Gastrocnemius medialis (tissue), 4 donors: ENCODE measurements at regions not wholly inside any gene's neighbourhood (a gene's known extent, or its start where the extent isn't known, plus 50 kb on each side); places are given as distances from the start of the nearest gene placed in this dataset.

ENCODE experiments used
- ATAC-seq, 2 donors: fragments of 150-250 bp; one replicate each; pipeline ENCODE4 v1.9.1; 2016
- DNase-seq, 2 donors: peaks; one replicate each; pipeline ENCODE4 v3.0.0-alpha.2; 2019
- H3K27ac ChIP-seq, 4 donors: fragments of 200-600 bp; sonication (generic); 1 replicate in 1 of 4; 2 replicates in 3 of 4; pipeline ENCODE4 v1.5.1; 2016 to 2018; ENCODE audit warnings: mild to moderate bottlenecking in 2 of 4, moderate library complexity in 1 of 4
- H3K27me3 ChIP-seq, 3 donors: fragments of 200-600 bp; sonication (generic) in 2 of 3; 1 replicate in 1 of 3; 2 replicates in 2 of 3; pipeline versions ENCODE4 v1.5.1 to v1.6.0; 2016 to 2019; ENCODE audit warnings: mild to moderate bottlenecking in 1 of 3, moderate library complexity in 1 of 3
- H3K36me3 ChIP-seq, 2 donors: fragments of 200-600 bp; sonication (generic) in 1 of 2; one replicate each; pipeline ENCODE4 v1.5.1; 2017 to 2018
- H3K4me1 ChIP-seq, 2 donors: fragments of 200-600 bp; sonication (generic) in 1 of 2; one replicate each; pipeline ENCODE4 v1.5.1; 2016 to 2017; ENCODE audit warnings: mild to moderate bottlenecking in 2 of 2
- H3K4me3 ChIP-seq, 4 donors: fragments of 200-600 bp; sonication (generic) in 3 of 4; 1 replicate in 1 of 4; 2 replicates in 3 of 4; pipeline ENCODE4 v1.5.1; 2016 to 2019; ENCODE audit warnings: mild to moderate bottlenecking in 2 of 4
- H3K9me3 ChIP-seq, 3 donors: fragments of 200-600 bp; sonication (generic) in 2 of 3; 1 replicate in 1 of 3; 2 replicates in 2 of 3; pipeline ENCODE4 v1.5.1; 2016 to 2019
- CTCF ChIP-seq, 5 experiments: fragments of 450-650 bp in 3 of 5; fragments of 200-600 bp in 2 of 5; sonication (generic) in 2 of 5; IDR thresholded peaks in 4 of 5; conservative IDR thresholded peaks in 1 of 5; 1 replicate in 4 of 5; 2 replicates in 1 of 5; pipeline ENCODE4 v1.5.1; 2016 to 2019; ENCODE audit warnings: antibody characterized with exemption in 5 of 5, mild to moderate bottlenecking in 3 of 5, moderate library complexity in 3 of 5
- POLR2A ChIP-seq, 2 donors: fragments of 450-650 bp; IDR thresholded peaks; one replicate each; pipeline ENCODE4 v1.6.1; 2017; ENCODE audit warnings: antibody characterized with exemption in 2 of 2, mild to moderate bottlenecking in 2 of 2, moderate library complexity in 2 of 2
- in situ Hi-C, 4 donors: fragments of 200-750 bp; cut with MboI; loops; one replicate each; pipeline versions ENCODE4 v1.15.0 to v1.8.0; 2017; ENCODE audit warnings: low sequenced_read_pairs in 4 of 4
- intact Hi-C: fragments of 100-400 bp; cut with DNase I; formaldehyde crosslinking; loops from one replicate; pipeline ENCODE4 v1.15.1; 2023; ENCODE audit warnings: low total_unique reads

DNA sequence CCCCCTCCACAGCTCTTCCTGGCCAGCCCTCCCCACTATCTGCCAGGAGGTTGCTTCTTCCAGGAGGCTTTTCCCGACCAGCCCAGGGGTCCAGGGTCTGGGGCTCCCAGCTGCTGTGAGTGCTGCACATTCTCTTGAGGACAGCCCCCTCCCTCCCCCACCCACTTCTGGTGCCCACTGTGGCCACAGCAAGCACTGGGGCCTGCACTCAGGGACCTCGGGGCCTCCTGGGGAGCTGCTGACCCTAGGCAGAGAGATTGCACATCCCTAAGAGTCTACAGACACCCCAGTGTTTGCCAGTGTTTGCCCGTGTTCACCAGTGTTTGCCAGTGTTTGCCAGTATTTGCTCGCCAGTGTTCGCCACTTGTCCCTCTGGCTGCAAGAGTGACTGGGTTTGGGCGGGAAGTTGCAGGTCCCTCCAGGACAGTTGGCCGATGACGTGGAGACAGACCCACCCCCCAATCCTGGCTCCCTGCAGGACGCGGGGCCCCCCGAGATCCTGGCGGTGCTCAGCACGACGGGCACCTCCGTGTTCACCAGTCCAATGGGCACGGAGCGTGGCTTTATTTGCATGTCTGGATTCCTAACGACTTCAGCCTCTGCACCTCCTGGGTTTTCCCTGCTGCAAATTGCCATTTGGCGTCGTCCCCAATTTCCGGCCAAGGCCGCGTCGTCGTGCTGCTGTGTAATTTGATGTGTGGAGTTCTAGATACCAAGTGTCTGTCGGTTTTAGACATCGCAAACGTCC, 87.5 kb upstream of the NKX1-1 start:
- Histone ChIP-seq H3K27me3 (peaks cover 30 to 57% (median 49%) of the 10 kb centered on the region in 3 donors), H3K9me3 (no peaks in the 10 kb centered on the region), H3K4me1 (no peaks in the 10 kb centered on the region), H3K36me3 (no peaks in the 10 kb centered on the region), H3K27ac (no peak overlapping the region), H3K4me3 (no peak overlapping the region)
- in situ Hi-C loops (no loop called here), intact Hi-C loops (no loop called here)
- TF ChIP-seq CTCF (IDR thresholded peaks at IDR 0.05 in 4 of 5, conservative IDR thresholded peaks at IDR 0.05 in 1 of 5) (no peak), POLR2A (IDR thresholded peaks at IDR 0.05) (no peak)
- DNase-seq (no peak), ATAC-seq (no peak)

- no peak overlapping the region for H3K4me3 ChIP-seq
- H3K27me3 ChIP-seq: peaks cover 30 to 65% (median 53%) of the 10 kb centered on the region in 3 donors
- H3K36me3 ChIP-seq: no peaks in the 10 kb centered on the region
- H3K27ac ChIP-seq: no peak overlapping the region
- in situ Hi-C loops (no loop called here), intact Hi-C loops (no loop called here)
- ATAC-seq (no peak), DNase-seq (no peak)
- H3K4me1 ChIP-seq: no peaks in the 10 kb centered on the region
- no peaks in the 10 kb centered on the region for H3K9me3 ChIP-seq
- TF ChIP-seq POLR2A (IDR thresholded peaks at IDR 0.05) (no peak), CTCF (IDR thresholded peaks at IDR 0.05 in 4 of 5, conservative IDR thresholded peaks at IDR 0.05 in 1 of 5) (no peak)
Observed at GRCh38 chr4:1492651-1493539, 86.7 kb upstream of the NKX1-1 start.

DNA sequence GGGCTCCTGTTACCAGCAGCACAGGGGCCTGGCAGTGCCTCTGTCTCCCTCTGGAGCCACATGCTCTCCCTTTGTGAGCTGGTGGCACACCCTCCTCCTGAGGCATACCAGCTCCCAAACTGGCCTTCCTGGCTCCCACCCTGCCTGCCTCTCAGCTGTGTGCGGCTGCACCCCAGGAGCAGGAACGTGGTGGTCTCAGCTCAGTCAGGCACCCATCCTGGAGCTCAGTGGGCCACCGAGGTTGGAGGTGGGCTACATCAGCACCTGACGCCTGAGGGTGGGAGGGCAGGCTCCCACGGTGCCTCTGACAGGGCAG, 85.9 kb upstream of the NKX1-1 start:
- no peaks in the 10 kb centered on the region for H3K9me3 ChIP-seq
- H3K27me3 ChIP-seq: peaks cover 30 to 68% (median 53%) of the 10 kb centered on the region in 3 donors
- intact Hi-C loops: no loop called here
- H3K4me1 ChIP-seq: no peaks in the 10 kb centered on the region
- H3K36me3 ChIP-seq: no peaks in the 10 kb centered on the region
- no peak overlapping the region for H3K27ac ChIP-seq
- ATAC-seq (no peak), DNase-seq (no peak)
- no peak overlapping the region for H3K4me3 ChIP-seq
- TF ChIP-seq CTCF (IDR thresholded peaks at IDR 0.05 in 4 of 5, conservative IDR thresholded peaks at IDR 0.05 in 1 of 5): no peak
- no peak for TF ChIP-seq POLR2A (IDR thresholded peaks at IDR 0.05)
- in situ Hi-C loops: no loop called here

DNA sequence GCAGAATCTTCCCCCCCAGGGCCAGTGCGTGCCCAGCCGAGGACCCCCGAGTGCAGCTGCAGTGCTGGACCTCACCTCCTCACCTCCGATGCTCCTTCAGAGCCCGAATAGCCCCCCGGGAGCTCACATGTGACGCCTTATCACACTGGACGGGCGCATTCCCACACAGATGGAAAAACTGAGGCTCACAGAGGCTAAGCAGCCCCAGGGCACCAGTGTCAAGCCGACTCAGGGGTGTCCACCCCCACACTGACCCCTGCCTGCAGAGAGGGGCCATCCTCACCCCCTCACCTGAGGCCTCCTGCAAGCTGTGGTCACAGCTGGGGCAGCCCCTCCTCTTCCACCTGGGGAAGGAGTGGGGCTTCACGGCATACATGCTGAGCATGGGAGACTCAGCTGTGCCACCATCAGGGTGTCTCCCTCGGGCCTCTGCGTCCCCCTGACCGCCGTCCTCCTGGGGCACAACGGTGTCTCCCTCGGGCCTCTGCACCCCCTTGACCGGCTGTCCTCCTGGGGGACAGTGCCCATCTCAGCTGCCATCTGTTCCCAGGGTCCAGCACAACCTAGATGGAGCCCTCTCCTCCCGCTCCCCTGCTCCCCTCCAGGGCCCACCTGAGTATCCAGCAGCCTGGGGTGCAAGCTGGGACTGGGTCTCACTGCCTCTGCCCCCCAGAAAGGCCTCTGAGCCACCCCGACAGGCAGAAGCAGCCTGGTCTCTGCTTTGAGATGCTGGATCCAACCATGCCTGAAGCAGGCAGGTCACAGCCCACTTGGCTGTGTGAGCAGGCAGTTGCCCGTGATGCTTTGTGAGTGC, 85.3 kb upstream of the NKX1-1 start:
- H3K36me3 ChIP-seq: no peaks in the 10 kb centered on the region
- intact Hi-C loops (no loop called here), in situ Hi-C loops (no loop called here)
- H3K4me1 ChIP-seq: no peaks in the 10 kb centered on the region
- no peaks in the 10 kb centered on the region for H3K9me3 ChIP-seq
- H3K4me3 ChIP-seq: no peak overlapping the region
- H3K27me3 ChIP-seq: peaks cover 30 to 68% (median 53%) of the 10 kb centered on the region in 3 donors
- TF ChIP-seq CTCF (IDR thresholded peaks at IDR 0.05 in 4 of 5, conservative IDR thresholded peaks at IDR 0.05 in 1 of 5) (no peak), POLR2A (IDR thresholded peaks at IDR 0.05) (no peak)
- ATAC-seq (no peak), DNase-seq (no peak)
- no peak overlapping the region for H3K27ac ChIP-seq
